ENCODE measurements at regions not wholly inside any gene's neighbourhood (a gene's known extent, or its start where the extent isn't known, plus 50 kb on each side); places are given as distances from the start of the nearest gene placed in this dataset.

DNA sequence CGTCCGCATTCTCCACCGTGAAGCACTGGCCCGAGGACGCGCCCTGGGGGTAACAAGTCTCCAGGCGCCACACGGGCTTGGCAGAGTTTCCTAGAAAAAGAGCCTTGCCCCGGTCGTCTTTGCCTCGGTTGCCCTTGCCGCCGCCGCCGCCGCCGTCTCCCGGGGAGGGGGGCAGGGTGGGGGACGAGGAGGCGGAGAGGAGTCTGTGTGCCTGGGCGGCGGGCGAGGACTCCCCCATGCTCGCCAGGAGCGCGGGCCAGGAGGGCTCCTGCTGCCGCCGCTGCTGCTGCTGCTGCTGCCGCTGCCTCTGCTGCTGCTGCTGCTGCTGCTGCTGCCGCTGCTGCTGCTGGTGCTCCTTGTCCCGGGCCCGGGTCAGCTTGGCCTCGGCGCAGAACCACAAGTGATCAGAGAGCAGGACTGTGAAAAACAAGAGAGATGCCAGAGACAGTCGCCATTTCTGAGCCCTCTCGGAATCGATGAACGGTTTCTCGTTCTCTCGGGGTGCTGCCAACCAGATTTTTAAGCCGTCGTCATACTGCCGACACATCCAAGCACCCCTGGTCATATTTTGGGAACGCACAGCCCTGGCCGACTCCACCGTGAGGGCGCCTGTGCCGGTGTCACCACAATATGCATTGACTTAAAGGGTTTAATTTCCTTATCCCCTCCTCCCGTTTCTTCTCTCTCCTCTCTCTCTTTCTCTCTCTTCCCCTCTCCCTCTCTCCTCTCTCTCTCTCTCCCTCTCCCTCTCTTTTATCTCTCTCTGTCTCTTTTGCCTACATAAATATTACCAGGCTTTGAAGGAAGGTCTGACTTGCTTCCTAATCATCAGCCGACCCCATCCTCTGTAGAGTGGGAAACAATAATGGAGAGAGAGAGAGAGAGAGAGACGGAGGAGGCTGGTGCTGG lies 349.1 kb downstream of the LIG4 start:
- in situ Hi-C loops (cut with MboI; ENCODE audit: low sequenced_read_pairs) = no loop called here

DNA sequence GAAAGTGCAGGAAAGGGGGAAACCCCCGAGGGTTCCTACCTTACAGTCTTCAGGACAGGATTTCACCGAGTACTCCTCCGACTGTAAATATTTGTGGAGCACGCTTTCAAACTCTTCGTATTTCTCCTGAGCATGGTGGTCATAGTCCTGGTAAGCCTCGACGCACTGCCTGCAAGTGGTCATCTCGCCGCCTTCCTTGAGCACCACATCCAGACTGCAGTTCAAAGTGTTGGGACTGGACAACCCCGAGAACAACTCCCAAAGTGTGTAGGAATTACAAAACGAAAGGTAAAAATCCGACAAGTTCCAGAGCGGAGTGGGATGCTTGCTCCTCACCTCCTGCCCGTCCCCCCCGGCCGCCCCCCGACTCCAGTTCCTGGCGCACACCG lies 349.7 kb downstream of the LIG4 start:
- in situ Hi-C loops (cut with MboI; ENCODE audit: low sequenced_read_pairs) = no loop called here

DNA sequence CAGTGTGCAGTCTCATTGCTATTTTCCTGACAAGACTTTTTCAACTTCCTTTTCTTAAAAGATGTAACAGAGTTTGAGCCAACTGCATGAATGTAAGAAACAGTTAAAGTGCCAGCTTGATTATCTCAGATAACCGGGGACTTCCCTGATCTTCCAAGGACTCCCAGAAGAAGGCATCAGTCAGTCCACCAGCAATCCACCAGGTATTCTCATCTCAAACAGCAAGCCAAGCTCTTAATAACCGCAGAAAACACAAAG lies 350.1 kb downstream of the LIG4 start:
- in situ Hi-C loops (cut with MboI; ENCODE audit: low sequenced_read_pairs) = no loop called here

DNA sequence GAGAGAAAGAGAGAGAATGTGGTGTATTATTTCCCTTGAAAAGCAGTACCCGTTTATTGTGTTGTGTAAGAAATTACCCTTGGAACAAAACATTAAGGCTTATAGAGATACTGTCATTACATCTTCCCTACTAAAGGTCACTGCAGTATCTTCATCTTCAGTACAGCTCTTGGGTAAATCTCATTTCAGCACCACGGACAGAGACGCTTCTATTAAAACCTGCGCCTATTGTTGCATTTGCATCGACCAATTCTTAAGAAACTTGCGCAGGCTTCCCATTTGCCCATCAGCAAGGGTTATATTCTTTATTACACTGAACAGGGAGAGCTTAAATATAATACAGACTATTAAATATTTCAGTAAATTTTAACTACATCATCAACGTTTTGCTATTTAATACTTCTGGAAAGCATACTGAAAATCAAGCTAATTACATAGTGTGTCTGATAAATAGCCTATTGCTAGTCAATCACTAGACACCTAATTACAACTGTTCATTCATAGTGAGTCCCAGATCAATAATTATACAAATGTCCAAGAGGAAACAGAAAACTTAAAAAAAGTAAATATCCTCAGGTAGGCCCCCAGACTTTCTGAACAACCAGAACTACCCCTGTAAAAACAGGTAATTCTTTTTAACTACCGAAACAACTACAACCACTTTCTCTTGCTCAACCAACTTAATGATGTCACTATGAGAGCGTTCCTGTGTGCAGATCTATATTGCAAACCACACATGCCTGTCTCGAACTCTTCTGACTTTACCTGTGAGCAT lies 350.6 kb downstream of the LIG4 start:
- in situ Hi-C loops (cut with MboI; ENCODE audit: low sequenced_read_pairs) = no loop called here

DNA sequence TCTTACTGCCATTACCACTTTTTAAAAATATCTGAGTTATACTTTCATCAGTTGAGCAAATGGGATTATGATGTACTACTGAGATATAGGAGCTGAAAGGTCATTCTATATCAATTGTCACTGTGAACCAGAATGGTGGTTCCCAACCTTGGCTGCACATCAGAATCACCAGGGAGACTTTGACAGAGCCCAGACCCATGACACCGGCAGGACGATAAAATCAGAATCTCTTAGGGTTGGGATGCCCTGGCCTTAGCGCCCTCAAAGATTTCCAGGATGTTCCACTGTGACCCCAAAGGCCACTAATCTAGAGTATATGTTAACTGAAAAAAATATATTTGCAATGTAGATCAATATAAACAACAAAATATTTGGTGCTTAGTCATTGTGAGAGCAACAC lies 355.1 kb downstream of the LIG4 start:
- in situ Hi-C loops (cut with MboI; ENCODE audit: low sequenced_read_pairs) = no loop called here

DNA sequence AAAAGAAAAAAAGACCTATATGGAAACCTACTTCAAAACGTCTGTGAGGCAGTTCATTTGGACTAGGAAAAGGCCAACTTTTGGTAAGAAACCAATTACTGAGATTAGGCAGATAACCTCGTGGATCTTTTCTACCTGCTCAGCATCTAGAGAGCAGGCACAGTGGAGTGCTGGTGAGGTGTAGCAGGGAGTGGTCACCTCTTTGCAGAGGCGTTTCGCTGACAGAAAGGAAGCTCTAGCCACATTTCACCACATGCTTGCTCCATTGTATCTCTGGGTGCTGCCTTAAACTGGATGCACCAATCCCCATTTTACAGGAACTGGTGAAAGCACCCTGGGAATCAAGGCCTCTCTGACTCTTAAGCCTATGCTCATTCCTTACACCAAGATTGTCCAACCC lies 360.5 kb downstream of the LIG4 start:
- in situ Hi-C loops (cut with MboI; ENCODE audit: low sequenced_read_pairs) = no loop called here

DNA sequence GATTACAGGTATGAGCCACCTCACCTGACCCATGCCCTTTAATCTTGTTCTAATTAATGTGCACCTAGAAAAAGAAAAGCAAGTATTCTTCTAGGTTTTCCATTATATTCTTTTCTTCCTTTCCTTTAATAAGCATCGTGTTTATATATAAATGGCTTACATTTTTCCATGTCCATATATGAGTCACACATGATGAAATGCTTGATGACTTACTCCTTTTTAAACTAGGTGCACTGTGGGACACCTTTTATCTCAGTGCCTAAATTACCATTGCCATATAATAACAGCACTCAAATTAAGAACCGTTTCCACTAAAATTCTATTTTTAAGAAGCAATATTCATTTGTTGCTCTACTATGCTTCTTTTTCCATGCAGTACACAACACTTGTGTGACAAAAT lies 363.3 kb downstream of the LIG4 start:
- in situ Hi-C loops (cut with MboI; ENCODE audit: low sequenced_read_pairs) = no loop called here

DNA sequence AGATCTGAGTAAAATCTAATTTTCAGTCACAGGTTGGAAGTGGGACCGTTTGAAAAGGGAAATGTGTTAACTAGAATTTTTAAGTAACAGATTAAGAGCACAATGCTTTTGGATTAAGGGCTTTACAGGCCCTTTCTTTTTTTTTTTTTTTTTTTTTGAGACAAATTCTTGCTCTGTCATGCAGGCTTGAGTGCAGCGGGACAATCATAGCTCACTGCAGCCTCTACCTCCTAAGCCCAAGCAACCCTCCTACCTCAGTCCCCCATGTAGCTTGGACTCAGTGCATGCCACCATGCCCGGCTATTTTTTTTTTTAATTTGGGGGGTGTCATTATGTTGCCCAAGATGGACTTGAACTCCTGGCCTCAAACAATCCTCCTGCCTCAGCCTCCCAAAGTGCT lies 363.7 kb downstream of the LIG4 start:
- in situ Hi-C loops (cut with MboI; ENCODE audit: low sequenced_read_pairs) = no loop called here

DNA sequence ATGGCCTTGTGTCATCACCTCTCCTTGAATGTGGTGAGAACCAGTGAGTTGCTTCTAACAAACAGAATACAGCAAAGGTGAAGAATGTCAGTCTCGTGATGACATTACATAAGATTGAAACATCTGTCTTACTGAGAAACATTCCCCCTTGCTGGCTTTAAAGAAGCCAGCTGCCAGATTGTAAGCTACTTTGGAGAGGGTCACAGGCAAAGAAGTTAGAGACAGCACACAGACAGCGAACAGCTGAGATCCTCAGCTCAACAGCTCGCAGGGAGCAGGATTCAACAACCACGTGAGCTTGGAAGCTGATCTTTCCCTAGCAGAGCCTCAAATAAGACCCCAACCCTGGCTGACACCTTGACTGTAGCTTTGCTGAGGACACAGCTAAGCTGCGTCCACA lies 367.9 kb downstream of the LIG4 start:
- in situ Hi-C loops (cut with MboI; ENCODE audit: low sequenced_read_pairs) = no loop called here

DNA sequence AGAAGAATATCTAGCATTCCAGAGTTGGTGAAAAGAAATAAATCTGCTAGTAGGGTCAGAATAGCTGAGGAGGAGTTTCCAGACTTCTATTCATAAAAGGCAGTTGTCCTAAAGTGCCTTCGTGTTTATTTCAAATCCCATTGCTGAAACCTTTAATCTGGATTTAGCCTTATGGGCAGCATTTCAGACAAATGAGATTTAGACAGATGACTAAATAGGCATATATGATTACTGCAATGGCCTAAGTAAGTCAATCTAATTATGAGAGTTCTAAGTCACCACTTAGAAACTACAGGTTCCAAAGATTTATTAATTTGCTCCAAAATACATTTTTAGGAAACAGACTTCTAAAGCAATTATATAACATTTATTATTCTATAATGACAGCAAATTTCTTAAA lies 368.7 kb downstream of the LIG4 start:
- in situ Hi-C loops (cut with MboI; ENCODE audit: low sequenced_read_pairs) = no loop called here

DNA sequence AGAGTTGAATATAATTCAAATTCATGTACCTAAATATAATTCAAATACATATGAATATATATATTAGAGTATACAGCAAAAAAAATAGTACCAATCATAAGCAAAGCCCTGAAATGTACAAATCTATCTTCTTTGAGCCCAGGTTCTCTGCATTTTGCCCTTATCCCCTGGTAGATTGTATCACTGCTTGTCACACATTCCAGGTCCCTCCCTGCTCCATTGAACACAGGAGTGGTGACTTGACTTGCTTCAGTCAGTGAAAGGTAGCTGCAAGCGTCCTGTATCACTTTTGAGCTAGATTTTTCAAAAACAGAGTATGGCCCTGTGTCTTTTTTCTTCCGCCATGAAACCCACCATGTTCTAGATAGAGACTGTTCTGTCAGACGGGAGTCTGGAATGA lies 369.4 kb downstream of the LIG4 start:
- in situ Hi-C loops (cut with MboI; ENCODE audit: low sequenced_read_pairs) = no loop called here

DNA sequence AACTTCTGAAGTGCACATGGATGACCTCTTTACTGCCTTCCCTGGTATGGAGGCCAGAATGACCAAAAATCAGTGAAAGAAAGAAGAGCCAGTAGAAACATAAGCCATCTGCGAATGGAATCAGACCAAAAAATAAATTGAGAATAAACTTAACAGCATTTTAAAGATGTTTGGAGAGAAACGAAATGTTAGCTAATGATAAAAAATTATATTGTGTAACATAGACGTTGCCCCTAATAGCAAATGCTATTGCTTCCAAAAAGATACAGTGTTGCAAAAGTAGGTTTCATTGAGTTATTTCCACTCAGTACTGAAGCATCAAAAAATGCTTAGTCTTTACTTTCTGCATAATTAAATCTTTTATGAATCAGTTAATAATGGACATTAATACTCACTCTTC lies 371.7 kb downstream of the LIG4 start:
- in situ Hi-C loops (cut with MboI; ENCODE audit: low sequenced_read_pairs) = no loop called here

DNA sequence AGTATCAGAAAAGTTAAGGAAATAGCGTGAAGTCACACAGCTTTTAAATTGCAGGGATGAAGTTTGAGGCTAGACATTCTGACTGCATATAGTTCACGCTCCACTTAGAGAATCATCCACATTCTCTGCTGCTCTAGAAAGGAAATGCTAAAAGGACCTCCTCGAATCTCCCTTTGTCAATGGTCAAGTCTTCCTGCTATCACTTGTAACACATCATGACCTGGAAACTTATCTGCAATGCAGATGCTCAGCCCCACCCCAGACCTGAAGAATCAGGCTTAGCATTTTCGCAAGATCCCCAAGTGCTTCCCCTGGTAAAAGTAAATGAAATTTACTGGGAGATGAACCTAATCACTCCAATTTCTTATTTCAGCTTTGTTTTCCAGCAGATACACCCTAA lies 372.1 kb downstream of the LIG4 start:
- in situ Hi-C loops (cut with MboI; ENCODE audit: low sequenced_read_pairs) = no loop called here

DNA sequence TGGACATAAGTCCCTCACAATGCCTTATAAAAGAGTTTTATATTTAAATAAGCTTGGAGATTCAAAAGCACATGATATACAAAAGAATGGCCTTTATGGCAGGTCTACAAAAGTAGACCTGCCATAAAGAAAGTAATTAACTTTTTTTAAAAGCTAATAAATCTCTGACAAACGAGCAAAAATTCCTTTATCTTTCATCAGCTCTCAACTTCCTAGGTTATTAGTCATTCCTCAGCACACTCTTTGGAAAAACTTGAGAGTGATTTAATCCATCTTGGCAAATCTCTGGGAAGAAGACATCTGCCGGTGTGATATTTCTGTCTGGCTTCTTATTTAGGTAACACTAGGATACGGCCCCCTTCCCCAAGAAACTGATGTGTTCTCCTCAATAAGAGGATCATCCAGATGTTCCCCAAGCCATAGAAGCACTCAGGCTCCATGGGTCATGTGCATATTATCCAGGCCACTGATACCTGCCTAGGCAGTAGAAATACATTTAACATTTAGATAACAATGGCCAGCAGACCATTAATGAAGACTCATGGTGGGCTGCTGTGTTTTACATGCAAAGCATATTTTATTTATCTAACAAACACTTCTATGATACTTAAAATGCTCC lies 372.7 kb downstream of the LIG4 start:
- in situ Hi-C loops (cut with MboI; ENCODE audit: low sequenced_read_pairs) = no loop called here

DNA sequence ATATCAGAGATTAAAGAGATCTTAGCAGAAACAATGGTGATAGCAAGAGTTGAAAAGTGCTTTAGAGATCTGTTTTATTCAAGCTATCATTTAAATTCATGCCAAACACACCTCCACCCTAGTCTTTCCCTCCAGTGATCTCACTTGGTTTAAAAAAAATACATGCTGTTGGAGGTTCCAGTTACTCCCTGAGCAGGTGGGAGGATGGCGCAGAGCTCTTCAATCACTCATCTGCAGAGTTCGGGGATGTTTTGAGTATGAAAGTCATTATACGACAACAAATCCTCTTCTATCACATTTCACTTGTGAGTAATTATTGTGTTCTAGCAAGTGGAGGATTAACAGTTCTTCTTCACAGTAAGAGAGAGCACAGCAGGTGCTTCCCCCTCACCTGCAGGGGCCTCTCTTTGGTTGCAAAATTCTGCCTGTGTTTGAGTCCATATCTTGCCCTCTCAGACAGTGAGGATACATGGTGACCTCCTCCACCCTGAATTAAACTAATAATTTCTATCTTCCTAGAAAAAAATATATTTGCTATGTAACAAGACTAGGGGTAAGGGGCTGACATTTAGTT lies 376.7 kb downstream of the LIG4 start:
- in situ Hi-C loops (cut with MboI; ENCODE audit: low sequenced_read_pairs) = no loop called here

DNA sequence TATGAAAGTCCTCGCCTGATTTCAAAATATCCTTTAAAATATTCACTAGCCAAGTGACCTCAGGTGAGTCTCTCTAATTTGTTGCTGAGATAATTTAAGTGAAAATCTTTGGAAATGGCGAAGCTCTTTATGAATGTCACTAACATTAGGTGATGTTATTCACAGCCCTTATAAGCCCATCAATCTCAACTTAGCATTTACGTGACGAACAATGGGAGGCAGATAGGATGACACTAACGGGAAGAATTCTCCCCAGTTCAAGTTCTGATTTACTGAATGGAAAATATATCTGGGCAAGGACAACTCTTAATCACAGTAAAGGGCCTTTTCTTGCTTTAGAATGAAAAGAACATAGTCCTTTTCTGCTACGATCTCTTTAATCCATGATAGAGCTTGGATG lies 378.7 kb downstream of the LIG4 start:
- in situ Hi-C loops (cut with MboI; ENCODE audit: low sequenced_read_pairs) = no loop called here

DNA sequence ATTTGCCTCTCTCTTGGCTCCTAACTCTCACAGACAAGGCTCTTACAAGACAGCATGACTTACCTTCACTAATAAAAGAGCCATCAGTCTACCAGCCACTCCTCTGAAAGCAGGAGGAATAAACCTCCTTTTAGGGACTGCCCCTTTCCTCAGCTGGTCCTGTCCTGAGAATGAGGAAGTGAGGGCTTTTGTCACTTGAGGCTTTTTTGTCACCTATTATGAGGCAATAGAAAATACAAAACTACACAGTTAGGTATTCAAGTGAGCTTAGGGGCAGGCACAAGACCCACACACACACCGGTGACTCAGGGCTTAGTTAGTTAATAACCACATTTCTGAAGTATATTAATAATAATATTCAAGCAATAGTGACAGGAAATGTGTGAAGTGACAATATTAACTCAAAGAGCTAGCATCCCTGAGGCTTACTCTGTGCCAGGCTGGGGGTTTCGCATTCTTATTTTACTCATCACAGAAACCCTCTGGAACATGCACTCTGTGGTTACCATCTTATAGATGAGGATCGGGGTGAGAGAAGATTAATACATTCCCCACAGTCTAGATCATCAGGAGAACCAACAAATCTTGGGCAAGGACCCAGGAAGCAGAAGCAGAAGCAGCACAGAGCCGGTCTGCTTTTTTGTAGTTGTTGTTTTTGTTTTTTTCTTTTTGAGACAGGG lies 379.9 kb downstream of the LIG4 start:
- in situ Hi-C loops (cut with MboI; ENCODE audit: low sequenced_read_pairs) = no loop called here

DNA sequence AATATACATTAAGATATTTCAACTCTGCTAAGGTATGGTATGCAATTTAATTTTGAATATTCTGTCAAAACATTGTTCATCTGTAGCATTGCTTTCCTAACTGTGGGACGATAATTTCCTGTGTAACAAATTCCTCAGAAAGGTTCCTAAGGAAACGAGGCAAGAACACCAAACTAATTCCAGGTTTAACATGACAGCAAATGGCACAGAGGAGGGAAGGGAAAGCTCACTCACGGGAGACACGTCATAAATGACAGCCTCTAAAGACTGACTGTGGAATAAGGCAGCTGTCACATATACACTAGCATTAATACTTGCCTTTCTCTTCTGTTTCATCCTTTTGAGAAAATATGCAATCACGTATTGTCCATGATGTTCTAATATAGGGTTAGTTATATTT lies 380.6 kb downstream of the LIG4 start:
- in situ Hi-C loops (cut with MboI; ENCODE audit: low sequenced_read_pairs) = no loop called here

DNA sequence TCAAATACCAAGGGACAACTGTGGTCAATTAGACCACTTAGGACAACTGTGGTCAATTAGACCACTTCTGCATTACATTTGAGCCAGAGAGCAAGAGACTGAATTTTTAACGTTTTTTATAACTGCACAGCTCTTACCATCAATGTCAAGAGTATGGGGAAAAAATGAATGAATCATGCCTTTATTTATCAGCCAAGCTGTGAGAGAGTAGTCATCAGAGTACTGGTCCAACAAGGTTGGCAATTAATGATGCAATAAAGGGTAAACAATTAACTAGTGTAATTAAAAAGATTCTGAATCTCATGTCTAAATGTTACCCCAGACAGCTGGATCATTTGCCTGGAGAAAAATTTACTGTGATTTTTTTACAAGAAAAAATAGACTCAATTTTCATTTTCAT lies 381.1 kb downstream of the LIG4 start:
- in situ Hi-C loops (cut with MboI; ENCODE audit: low sequenced_read_pairs) = no loop called here

DNA sequence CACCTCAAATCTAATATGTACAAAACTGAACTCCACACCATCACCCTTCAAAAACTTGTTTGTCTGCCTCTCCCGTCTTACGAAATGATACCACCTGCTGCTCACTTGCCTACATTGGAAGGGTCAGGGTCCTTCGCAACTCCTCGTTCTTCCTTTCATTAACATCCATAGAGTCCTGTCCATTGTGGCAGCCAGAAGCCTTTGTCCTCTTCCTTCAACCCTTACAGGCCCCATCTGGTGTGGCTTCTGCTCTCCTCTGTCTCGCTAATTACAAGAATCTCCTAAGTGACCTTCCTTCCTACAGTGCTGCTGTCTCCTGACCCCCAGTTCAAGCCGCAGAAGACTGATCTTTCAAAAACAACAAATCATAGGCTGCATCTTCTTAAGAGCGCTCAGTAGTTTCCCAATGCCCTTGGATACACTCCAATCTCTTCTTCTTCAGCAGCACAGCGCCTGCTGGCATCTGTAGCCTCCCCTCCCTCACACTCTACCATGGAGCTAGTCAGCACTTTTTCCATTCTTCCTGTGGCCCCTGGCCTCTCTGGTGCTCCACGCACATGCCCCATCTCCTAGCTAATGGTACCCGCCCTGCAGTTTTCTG lies 382.7 kb downstream of the LIG4 start:
- in situ Hi-C loops (cut with MboI; ENCODE audit: low sequenced_read_pairs) = no loop called here

DNA sequence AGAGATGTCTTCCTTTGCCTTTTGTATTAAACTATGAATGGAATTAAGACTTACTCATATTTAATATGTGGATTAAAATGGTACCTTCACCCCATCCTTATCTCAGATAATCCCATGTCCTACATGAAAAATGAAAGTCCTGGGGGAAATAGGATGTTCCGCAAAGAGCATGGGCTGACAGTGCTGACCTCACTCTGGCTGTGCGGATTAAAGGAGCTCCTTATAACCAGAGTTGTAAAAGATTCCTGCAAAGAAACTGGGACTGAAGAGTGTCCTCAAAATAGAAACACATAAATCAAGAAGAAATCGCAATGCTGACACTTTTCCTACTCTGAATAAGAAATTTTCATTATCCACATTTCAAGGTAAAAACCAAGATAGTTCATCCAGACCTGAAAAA lies 384.5 kb downstream of the LIG4 start:
- in situ Hi-C loops (cut with MboI; ENCODE audit: low sequenced_read_pairs) = no loop called here

Data from HL-60/S4 (cell line).